Erythroblast (primary cell): ENCODE measurements at regions not wholly inside any gene's neighbourhood (a gene's known extent, or its start where the extent isn't known, plus 50 kb on each side); places are given as distances from the start of the nearest gene placed in this dataset.

Experiments used
- GATA1 ChIP-seq: IDR thresholded peaks from 2 replicates; pipeline ENCODE4 v1.6.1; 2011; ENCODE audit warnings: low read depth, mild to moderate bottlenecking, control low read depth, low read length, moderate library complexity
- POLR2A ChIP-seq: IDR thresholded peaks from 2 replicates; pipeline ENCODE4 v1.6.1; 2011; ENCODE audit warnings: mild to moderate bottlenecking, low read length

GRCh38 chr1:114314576-114314975 is 160.9 kb upstream of the SYT6 start:
- TF ChIP-seq POLR2A (no peak), GATA1 (no peak)
